HG03520 (cell line): ENCODE measurements at regions not wholly inside any gene's neighbourhood (a gene's known extent, or its start where the extent isn't known, plus 50 kb on each side); places are given as distances from the start of the nearest gene placed in this dataset.

ENCODE experiments used
- ATAC-seq: cut with Tn5 transposase; IDR thresholded peaks from one replicate; pipeline ENCODE4 v1.9.1; 2021; ENCODE audit warnings: mild to moderate bottlenecking, moderate library complexity; ENCODE audit not compliant: unreplicated experiment

DNA sequence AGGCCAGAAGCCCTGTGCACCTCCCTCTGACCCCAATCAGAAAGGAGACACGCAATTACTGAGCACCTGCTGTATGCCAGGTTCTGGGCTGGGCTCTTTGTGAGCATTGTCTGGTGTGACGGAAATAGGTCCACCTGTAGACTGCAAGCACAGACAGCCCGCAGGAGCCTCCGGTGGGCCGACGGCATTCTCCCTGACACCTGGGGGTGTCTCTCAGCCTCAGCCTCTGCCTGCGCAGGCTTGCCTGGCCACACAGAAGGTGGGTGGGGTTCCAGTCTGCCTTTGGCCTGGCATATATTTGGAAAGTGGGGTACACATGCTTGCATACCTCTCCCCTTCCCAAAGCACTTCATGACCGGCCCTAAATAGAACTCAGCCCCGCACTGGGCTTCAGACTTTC is 129.3 kb downstream of the BUD13 start:
- no peak for ATAC-seq

DNA sequence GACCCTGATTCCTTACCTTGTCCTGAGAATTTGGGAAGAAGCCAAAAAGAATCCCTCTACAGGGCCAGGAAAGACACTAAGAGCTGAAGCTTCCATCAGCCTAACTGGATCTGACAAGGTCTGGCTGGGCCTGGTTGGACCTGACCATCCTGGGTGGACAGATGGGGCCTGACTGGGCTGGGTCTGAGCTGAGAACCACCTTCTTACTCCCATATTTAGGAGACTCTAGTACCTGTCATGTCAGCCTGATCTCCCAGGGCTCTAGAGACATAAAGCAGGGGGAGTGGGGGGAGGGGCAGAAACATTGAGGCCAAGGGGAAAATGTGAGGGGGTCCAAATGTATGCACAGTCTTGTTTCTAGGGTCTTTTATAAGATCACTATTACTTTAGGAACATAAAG is 129.9 kb downstream of the BUD13 start:
- ATAC-seq = no peak

DNA sequence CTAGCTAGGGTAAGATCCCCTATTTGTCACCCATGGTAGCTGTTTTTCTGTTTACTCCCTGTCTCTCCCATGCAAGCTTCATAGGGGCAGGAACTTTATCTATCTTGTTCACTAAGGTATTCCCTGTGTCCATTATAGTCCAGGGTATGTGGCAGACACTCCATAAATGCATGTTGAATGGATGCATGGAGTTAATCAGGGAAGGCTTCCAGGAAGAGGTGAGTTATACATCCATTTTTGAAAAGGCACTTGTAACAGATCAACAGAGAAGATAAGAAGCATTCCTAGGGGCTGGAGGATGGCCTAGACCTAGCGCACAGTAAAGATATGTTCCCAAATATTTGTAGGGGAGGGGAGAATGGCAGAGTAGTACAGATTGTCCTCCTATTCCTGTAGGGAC is 130.3 kb downstream of the BUD13 start:
- ATAC-seq = no peak

DNA sequence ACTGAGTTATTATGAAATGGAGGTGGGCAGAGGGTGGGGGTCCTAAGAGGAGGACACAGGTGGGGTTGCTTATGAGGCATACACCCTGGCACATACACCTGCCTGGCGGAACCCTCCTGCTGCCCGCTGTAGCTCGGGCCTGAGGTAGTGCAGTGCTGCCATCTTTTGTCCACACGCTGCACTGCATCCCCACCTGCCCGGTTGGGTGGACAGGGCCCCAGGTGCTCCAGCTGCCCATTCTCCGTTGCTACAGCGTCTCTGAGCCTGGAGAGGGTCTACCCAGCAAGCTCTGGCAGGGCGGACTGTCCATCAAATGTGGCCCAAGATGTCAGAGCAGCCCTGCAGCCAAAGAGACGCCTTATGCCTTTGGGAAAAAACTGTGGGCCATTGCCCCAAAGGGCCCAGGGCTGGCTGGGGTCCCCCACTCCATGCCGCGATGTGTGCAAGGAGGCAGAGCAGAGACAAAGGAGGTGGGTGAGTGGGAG is 131.2 kb downstream of the BUD13 start:
- no peak for ATAC-seq

DNA sequence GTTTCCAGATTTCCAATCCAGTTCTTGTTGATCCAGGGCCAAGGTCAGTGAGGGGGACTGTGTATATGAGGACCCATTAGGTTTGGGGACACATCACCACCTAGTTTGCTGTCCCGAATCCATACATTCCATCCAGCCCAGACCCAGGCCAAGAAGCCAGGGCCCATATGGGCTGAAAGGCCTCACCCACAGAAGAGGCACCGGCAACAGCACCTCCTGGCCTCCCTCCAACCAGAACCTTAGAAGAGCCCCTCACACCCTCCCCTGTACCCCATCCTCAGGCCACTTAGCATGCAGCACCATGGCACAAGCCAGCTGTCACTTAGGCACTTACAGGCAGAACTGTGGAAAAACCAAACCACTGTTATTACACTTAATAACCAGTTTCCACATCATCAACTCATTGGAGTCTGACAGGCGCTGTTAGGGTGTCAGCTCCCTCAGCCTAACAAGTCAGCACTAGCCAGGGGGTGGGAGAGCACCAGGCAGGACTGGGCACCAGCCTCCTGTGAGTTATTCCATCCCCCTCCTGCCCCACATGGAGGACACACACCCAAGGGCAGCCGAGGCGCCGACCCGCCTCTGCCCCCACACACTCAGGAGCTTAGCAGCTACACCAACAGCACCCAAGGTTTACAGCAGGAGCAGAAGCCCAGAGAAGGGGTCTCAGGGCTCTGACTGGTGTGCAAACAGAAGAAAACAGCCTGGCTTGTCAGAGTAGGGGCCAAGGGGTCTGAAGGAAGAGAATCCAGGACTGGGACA is 132.0 kb downstream of the BUD13 start:
- ATAC-seq = no peak

DNA sequence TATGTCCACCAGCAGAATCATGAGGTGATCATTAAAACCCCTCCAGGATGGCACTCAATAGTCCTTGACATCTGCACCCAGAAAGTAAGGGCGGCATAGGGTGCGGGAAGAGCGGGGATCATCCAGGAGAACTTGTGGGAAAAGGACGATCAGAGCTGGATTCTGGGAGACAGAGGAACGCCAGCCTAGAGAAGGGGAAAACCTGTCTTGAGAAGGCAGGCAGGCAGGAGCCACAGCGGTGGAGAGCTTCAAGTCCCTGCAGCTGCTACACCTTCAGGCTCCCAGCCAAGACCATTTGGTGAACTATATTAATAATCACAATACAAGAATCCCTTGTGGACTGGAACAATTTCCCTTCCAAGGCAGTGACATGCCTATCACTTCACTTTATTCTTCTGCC is 134.3 kb downstream of the BUD13 start:
- ATAC-seq = no peak

DNA sequence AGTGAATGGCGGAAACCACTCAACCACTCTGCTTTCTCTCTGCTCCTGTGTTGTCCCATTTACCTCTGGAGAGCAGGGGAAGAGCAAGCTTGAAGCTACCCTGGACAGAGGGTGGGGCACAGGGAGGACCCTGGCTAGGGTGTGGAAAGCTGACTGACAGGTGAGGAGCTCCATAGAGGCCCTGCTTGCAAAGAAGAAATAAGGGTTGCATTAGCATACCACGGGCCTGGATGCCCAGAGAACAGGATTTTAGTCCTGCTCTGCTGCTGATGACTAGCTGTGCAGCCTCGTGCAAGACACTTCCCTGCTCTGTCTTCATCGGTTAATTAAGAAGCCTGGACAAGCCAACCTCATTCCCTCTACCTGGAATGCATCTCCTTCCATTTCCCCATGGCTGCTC is 135.0 kb downstream of the BUD13 start:
- ATAC-seq = no peak

DNA sequence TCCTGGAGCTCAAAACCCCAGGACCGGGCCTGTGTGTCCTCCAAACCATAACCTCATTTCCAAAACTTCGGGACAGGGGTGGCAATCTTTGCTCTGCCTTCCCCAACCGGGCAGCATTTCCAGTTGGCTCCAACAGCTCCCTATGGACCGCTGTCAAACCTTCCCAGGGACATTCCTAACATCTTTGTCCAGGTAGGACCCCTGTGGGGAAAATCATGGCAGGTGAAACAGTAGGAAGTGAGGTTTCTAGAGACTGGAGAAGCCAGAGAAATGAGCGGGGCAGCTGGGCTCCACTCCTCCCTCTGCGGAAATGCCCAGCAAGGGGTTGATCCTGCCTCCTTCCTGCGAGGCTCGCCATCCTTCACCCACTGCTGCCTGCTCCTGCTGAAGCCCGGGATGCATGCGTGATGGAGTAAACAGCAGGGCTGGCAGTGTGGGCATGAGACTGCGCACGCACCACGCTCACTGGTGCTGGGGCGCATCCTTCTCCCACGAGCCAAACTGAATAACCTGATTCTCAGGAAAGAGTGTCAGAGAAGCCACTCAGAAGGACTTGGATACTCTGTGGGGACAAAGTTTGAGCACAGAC is 136.4 kb downstream of the BUD13 start:
- ATAC-seq = no peak

DNA sequence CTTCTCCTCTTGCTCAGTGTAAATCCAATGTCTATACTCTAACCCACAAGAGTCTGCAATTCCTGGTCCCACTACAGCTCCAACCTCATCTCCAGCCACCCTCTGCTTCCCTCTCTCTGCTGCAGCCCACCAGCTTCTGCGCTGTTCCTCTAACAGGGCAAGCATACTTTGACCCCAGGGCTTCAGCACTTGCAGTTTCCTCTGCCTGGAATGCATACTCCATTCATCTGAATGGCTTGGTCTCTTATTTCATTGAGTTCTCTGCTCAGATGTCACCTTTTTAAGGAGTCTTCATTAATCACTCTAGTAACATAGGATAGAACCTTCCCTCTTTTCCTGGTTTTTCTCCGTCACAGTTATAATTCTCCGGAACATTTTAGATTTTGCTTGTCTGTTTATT is 141.6 kb downstream of the BUD13 start:
- ATAC-seq = no peak

DNA sequence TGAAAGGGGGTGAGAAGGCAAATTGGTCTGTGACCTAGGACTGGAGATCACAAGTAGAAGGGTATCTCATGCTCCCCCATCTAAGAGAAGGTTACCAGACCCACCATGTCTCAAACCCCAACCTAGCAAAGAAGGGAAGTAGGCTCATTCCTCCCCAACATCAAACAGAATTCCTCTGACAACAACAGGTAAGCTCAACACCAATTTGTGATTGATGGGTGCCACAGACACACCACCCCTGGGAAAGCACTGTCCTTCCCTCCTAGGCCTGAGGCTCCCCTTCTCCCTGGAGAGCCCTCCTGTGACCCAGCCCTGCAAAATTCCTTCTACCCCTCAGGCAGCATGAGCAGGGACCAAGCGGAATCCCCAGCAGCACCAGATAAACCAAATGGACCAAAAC is 154.3 kb downstream of the BUD13 start:
- ATAC-seq = no peak

DNA sequence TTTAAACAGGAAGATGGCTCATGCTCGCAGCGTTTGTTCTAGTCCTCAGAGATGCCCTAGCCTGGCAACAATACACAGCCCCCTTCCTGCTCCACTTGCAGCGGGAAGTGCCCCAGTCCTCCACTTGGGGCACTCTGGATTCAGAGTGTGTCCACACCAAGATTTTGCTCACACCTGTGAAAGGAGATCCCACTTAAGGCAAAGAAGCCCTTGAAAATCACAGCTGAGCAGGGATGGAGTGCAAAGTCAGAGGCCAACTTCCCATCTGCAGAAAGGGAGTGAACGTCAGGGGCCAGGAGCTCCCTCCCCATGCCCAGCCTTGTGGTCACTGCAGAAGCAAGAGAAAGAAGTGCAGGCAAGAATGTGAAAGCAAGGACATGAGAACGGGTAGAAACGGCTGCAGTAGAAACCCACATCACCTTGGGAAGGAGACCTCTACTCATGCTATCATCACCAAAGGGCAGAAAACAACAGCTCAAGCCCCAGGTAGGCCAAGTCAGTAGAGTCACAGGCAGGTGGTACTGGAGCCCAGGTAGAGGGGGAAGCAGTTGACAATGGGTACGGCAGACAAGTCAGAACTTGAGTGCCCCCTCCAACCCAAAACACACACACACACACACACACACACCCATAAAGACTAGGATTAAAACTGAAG is 157.4 kb downstream of the BUD13 start:
- no peak for ATAC-seq

DNA sequence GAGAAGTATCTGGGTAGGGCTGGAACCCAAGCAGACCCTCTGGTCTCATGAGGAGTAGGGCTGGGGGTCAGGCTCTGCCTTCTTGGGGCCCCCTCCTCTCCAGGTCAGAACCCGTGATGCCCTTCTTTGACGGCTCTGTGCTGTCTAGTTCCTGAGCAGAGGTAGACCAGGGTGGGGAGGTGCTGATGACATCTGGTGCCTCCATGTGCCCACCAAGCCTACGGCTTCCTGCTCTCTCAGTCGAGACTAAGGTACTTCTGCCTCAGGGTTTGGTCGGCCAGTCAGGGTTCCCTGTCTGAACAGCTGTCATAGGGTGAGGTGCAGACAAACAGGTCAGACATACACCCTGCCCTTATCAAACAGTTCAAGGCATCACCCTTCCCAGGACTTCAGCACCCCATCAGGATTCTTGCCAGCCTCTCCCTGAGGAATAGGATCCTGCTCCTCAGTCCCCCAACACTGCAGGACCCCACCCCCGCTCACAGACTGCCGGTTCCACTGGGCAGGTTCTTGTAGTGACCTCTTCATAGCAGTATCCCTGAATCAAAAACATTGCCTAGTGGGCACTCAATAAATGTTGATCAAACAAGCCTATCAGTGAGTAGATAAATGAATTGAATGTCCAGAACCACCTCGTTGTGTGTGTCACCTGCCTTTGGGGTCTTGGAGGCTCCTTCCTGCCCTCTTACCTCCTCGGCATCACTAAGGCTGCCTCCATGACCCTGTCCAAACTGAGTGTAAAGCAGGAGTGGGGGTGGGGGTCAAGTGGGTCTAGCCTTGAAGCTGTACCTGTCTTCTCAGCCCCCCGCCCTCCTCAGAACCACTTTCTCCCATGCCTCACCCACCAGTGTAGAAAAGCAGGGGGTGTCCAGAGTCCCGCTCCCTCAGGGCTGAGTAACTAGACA is 158.2 kb downstream of the BUD13 start:
- no peak for ATAC-seq

DNA sequence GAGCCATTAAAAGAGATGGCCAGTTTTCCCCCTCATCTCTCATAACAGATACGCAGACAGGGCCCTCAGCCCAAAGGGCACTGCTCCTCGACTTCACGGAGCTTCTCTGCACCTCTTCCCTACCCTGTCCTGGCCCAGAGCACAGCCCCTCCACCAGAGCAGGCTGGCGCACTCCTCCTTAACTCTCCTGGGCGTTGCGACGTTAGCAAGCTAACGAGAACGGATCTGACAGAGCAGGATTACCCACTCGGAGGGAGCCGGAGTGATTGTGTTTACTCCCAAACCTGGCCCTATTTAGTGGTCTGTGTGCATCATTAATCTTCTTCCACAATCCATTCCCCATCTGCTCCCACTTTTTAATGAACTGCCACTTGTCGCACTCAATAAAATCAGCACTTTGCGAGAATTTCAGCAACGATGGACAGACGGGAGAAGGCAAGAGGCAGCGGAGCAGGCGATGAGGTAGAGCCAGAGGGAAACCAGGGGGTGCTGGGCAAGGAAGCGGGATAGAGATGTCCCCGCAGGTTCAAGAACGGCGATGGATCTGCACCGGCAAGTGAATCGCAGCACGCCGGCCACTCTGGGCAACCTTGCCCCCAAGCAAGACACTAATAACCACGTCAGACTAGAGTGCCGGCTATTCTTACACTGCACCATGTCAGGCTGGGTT is 159.4 kb downstream of the BUD13 start:
- no peak for ATAC-seq

DNA sequence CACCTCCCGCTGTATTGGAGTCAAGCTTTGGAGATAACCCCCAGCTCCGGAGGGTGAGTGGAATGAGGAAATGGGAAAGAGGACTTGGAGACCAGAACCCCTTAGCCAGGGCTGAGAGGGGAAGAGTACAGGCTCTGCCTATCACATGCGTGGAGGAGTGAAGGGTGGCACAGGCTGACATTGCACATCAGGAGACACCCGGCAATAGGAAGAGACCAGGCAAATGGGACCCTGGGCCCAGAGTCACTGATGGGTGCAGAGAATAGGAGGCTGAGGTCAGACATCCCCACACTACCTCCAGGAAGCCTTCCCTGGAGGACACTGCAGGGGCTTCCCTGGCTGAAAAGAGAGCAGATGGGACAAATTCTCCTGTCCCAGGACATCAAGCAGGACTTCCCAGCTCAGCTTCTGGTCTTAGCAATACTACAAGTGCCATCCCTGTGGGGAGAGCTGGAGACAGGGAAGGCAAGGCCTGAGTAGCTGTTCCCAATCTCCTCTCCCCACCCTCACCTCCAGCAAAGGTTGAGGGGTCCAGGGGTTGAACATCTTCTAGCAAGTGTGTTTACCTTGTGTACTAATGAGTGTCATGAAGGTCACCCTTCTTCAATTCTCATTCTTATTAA is 160.7 kb downstream of the BUD13 start:
- no peak for ATAC-seq

DNA sequence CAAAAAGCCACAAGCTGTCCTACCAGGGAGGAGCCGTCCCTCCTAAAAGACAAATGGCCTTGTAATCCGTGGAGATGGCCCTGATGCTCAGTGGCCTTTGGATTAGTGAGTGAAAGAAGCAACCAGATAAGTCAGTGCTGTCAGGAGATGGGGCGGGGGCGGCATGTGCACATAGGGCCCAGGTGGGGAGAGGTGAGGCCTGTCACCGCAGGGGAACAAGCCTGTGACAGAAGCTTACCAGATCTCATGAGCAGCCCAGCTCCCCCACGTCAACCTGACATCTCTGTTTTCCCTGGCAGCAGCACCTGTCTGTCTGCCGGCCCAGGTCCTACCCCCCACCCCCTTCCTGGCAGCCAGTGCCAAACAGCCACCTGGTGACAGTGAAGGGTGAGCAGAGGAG is 162.6 kb downstream of the BUD13 start:
- ATAC-seq = no peak

DNA sequence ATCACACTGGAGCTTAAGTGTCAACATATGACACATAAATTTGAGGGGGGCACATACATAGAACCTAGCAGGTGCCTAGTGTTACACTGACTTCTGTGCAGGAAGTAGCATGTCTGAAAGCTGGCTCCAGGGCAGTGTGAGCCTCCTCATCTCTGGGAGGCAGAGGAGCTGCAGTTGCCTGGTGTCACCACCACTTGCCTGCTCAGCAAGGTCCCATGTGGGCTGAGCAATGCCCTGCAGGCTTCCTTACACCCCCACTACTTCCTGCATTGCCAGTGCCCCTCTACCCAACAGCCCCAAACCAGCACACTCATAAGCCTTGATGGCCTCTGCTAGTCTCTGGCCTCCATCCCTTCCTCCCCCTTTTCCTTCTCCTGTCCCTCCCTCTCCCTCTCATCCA is 165.8 kb downstream of the BUD13 start:
- no peak for ATAC-seq

DNA sequence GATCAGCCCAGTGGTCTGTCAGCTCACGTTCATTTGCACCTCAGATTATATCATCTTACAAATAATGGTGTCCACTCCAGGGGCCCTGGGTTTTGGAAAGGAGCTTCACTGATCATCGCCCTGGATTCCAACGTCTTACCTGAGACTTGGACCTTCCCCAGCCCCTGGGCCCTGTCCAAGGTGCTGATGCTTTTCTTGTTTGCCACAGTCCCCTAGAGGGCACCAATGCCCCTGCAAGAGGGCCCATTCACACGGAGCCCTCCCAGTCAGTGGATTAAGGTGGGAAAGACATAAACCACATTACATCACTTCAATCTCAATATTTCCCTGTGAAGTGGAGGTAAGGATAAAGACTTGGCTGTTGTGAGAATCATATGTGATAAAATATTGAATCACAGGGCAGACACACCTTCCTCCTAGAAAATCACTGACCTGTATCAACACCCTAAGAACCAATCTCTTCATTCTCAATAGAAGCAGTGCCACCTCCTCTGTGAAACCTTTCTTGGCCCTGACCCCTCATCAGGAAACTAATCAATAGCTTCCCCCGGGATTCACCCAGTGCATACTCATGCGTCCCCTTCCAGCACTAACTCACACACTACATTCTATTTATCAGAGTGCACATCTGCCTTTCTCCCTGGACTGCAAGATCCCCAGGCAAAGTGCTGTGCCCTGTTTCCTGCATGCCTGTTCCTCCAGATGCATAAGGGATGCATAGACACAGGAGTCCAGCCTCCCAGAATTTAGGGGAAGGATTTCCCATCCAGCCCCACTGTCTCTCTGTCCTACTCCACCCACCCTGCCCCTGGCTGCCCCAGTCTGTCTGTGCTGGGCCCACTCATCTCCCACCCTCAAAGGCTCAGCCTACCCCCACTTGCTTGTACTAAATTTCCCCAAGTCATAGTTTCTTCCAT is 167.0 kb downstream of the BUD13 start:
- ATAC-seq = no peak

DNA sequence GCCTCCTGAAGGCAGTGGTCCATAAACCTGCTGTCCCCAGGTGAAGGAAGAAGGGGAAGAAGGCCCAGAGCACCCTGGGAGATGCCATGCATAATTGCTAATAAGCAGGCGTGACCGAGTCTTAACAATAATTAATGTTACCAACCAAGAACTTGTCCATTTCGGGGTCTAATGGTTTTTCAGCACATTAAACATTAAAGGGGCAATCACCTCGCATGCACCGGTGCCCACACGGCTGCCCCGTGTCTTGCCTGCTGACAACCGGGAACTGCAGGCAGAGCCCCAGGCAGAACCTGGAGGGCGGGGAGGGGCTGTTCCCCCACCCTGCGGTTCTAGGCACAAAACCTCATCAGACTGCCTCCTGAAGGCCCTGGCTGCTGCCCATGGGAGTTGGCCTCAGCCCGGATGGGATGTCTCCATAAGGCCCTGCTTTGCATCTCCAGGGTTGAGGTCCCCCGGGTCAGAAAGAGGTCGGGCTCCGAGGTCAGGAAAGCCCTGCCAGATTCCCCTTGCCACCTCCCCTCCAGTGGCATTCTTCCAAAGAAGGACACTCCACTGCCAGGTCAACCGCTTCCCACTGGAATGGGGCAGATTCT is 169.0 kb downstream of the BUD13 start:
- no peak for ATAC-seq

DNA sequence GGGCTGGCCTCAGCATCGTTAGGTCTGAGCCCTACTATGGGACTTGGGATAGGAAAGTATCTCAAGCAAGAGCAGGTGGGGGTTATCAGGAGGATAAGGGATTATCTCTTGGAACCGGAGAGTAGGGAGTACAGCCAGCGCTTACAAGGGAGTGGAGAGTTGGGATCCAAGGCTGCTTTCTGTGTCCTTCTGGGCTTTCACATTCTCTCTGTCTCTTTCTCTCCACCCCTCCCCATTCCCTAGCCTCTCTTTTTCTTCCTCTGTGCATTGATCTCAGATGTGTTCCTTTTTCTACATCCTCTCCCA is 170.2 kb downstream of the BUD13 start:
- no peak for ATAC-seq
